ENCODE measurements at regions not wholly inside any gene's neighbourhood (a gene's known extent, or its start where the extent isn't known, plus 50 kb on each side); places are given as distances from the start of the nearest gene placed in this dataset.
A peak's percentile ranks its signal among the peaks of the same experiment; 100 is the strongest.
"Not testable (repeated sequence)": the region's sequence is repeated elsewhere in the genome, so short reads cannot be mapped to it uniquely, and the experiment has no call there.

- no peaks in the 10 kb centered on the region for H3K4me1 Mint-ChIP-seq (ENCODE audit: low read depth)
- H3K9me3 Mint-ChIP-seq: no peaks in the 10 kb centered on the region
Observed at GRCh38 chr4:77220828-77221613, 64.0 kb downstream of the CCNG2 start.

GRCh38 chr4:77225022-77225421, 68.0 kb downstream of the CCNG2 start:
- H3K27me3 Mint-ChIP-seq: peaks cover 4% of the 10 kb centered on the region
- H3K4me3 Mint-ChIP-seq: no peak overlapping the region
- no peak for DNase-seq
- no peaks in the 10 kb centered on the region for H3K4me1 Mint-ChIP-seq (ENCODE audit: low read depth)
- no peaks in the 10 kb centered on the region for H3K9me3 Mint-ChIP-seq
- no peaks in the 10 kb centered on the region for H3K36me3 Mint-ChIP-seq (ENCODE audit: low read depth)
- H3K27ac Mint-ChIP-seq: no peak overlapping the region

More at GRCh38 chr4:77220828-77221613, 64.0 kb downstream of the CCNG2 start:
- Mint-ChIP-seq H3K27me3 (peaks cover 9% of the 10 kb centered on the region), H3K36me3 (ENCODE audit: low read depth) (no peaks in the 10 kb centered on the region), H3K27ac (no peak overlapping the region), H3K4me3 (no peak overlapping the region)
- no peak for DNase-seq

GRCh38 chr4:77226939-77227705, 70.1 kb downstream of the CCNG2 start:
- no peak for DNase-seq
- Mint-ChIP-seq H3K27me3 (peaks cover 4% of the 10 kb centered on the region), H3K4me3 (no peak overlapping the region), H3K4me1 (ENCODE audit: low read depth) (no peaks in the 10 kb centered on the region), H3K36me3 (ENCODE audit: low read depth) (no peaks in the 10 kb centered on the region), H3K27ac (no peak overlapping the region), H3K9me3 (no peaks in the 10 kb centered on the region)

- Mint-ChIP-seq H3K27ac (no peak overlapping the region), H3K36me3 (ENCODE audit: low read depth) (no peaks in the 10 kb centered on the region), H3K27me3 (no peaks in the 10 kb centered on the region), H3K4me1 (ENCODE audit: low read depth) (no peaks in the 10 kb centered on the region), H3K4me3 (no peak overlapping the region), H3K9me3 (no peaks in the 10 kb centered on the region)
- no peak for DNase-seq
Observed at GRCh38 chr4:77229433-77229832, 72.4 kb downstream of the CCNG2 start.

- Mint-ChIP-seq H3K36me3 (ENCODE audit: low read depth) (no peaks in the 10 kb centered on the region), H3K27ac (no peak overlapping the region), H3K4me1 (ENCODE audit: low read depth) (no peaks in the 10 kb centered on the region), H3K9me3 (no peaks in the 10 kb centered on the region), H3K4me3 (no peak overlapping the region), H3K27me3 (peaks cover 9% of the 10 kb centered on the region)
- DNase-seq: no peak
Observed at GRCh38 chr4:77232653-77233052, 75.6 kb downstream of the CCNG2 start.

GRCh38 chr4:77235289-77235854, 78.4 kb downstream of the CCNG2 start:
- H3K36me3 Mint-ChIP-seq (ENCODE audit: low read depth): no peaks in the 10 kb centered on the region
- H3K9me3 Mint-ChIP-seq: no peaks in the 10 kb centered on the region
- peaks cover 16% of the 10 kb centered on the region for H3K27me3 Mint-ChIP-seq
- no peaks in the 10 kb centered on the region for H3K4me1 Mint-ChIP-seq (ENCODE audit: low read depth)
- H3K27ac Mint-ChIP-seq: no peak overlapping the region
- no peak overlapping the region for H3K4me3 Mint-ChIP-seq
- DNase-seq: no peak

- Mint-ChIP-seq H3K9me3 (no peaks in the 10 kb centered on the region), H3K4me3 (no peak overlapping the region), H3K27me3 (peaks cover 22% of the 10 kb centered on the region), H3K4me1 (ENCODE audit: low read depth) (no peaks in the 10 kb centered on the region), H3K36me3 (ENCODE audit: low read depth) (no peaks in the 10 kb centered on the region), H3K27ac (no peak overlapping the region)
- no peak for DNase-seq
Observed at GRCh38 chr4:77236806-77237205, 79.8 kb downstream of the CCNG2 start.

- Mint-ChIP-seq H3K9me3 (no peaks in the 10 kb centered on the region), H3K27ac (no peak overlapping the region), H3K27me3 (peaks cover 23% of the 10 kb centered on the region), H3K36me3 (ENCODE audit: low read depth) (no peaks in the 10 kb centered on the region), H3K4me1 (ENCODE audit: low read depth) (no peaks in the 10 kb centered on the region), H3K4me3 (no peak overlapping the region)
- peak; percentile 72 for DNase-seq
Observed at GRCh38 chr4:77240469-77241066, 83.6 kb downstream of the CCNG2 start.

GRCh38 chr4:77248805-77249204, 91.8 kb downstream of the CCNG2 start:
- Mint-ChIP-seq H3K9me3 (no peaks in the 10 kb centered on the region), H3K27me3 (peaks cover 18% of the 10 kb centered on the region), H3K27ac (no peak overlapping the region), H3K4me3 (no peak overlapping the region), H3K36me3 (ENCODE audit: low read depth) (no peaks in the 10 kb centered on the region), H3K4me1 (ENCODE audit: low read depth) (no peaks in the 10 kb centered on the region)
- DNase-seq: no peak

GRCh38 chr4:77251751-77252150, 94.7 kb downstream of the CCNG2 start:
- H3K4me3 Mint-ChIP-seq: no peak overlapping the region
- H3K4me1 Mint-ChIP-seq (ENCODE audit: low read depth): no peaks in the 10 kb centered on the region
- H3K27ac Mint-ChIP-seq: no peak overlapping the region
- DNase-seq: no peak
- no peaks in the 10 kb centered on the region for H3K9me3 Mint-ChIP-seq
- no peaks in the 10 kb centered on the region for H3K36me3 Mint-ChIP-seq (ENCODE audit: low read depth)
- peaks cover 32% of the 10 kb centered on the region for H3K27me3 Mint-ChIP-seq

GRCh38 chr4:77263247-77263646, 106.2 kb downstream of the CCNG2 start:
- DNase-seq: no peak
- Mint-ChIP-seq H3K9me3 (peaks cover 11% of the 10 kb centered on the region), H3K4me3 (no peak overlapping the region), H3K36me3 (ENCODE audit: low read depth) (no peaks in the 10 kb centered on the region), H3K27ac (no peak overlapping the region), H3K4me1 (ENCODE audit: low read depth) (no peaks in the 10 kb centered on the region), H3K27me3 (peaks cover under 1% of the 10 kb centered on the region)

- H3K27ac Mint-ChIP-seq; DNase-seq; H3K27me3 Mint-ChIP-seq; H3K4me3 Mint-ChIP-seq; H3K4me1 Mint-ChIP-seq (ENCODE audit: low read depth); H3K36me3 Mint-ChIP-seq (ENCODE audit: low read depth): not testable (repeated sequence)
- peaks cover 11% of the 10 kb centered on the region for H3K9me3 Mint-ChIP-seq
Observed at GRCh38 chr4:77263976-77264375, 107.0 kb downstream of the CCNG2 start.

- no peak overlapping the region for H3K4me3 Mint-ChIP-seq
- no peak overlapping the region for H3K27ac Mint-ChIP-seq
- no peak for DNase-seq
- H3K4me1 Mint-ChIP-seq (ENCODE audit: low read depth): no peaks in the 10 kb centered on the region
- peaks cover 11% of the 10 kb centered on the region for H3K9me3 Mint-ChIP-seq
- peaks cover 5% of the 10 kb centered on the region for H3K27me3 Mint-ChIP-seq
- no peaks in the 10 kb centered on the region for H3K36me3 Mint-ChIP-seq (ENCODE audit: low read depth)
Observed at GRCh38 chr4:77264826-77265225, 107.8 kb downstream of the CCNG2 start.

GRCh38 chr4:77268108-77268507, 111.1 kb downstream of the CCNG2 start:
- H3K4me1 Mint-ChIP-seq (ENCODE audit: low read depth): no peaks in the 10 kb centered on the region
- no peaks in the 10 kb centered on the region for H3K36me3 Mint-ChIP-seq (ENCODE audit: low read depth)
- no peak overlapping the region for H3K4me3 Mint-ChIP-seq
- DNase-seq: no peak
- H3K9me3 Mint-ChIP-seq: peaks cover 11% of the 10 kb centered on the region
- no peak overlapping the region for H3K27ac Mint-ChIP-seq
- H3K27me3 Mint-ChIP-seq: peaks cover 5% of the 10 kb centered on the region
